Caco-2 (cell line): ENCODE measurements at regions not wholly inside any gene's neighbourhood (a gene's known extent, or its start where the extent isn't known, plus 50 kb on each side); places are given as distances from the start of the nearest gene placed in this dataset.

Source experiments
- BruUV-seq: library from RNA; stranded (reverse); fragments of 400-500 nt; replicated peaks from 2 replicates; lab custom pipeline; 2021; lab: Mats Ljungman, UMichigan
- CTCF ChIA-PET: fragments of 300-600 bp; sonication (Branson Sonifier 250); formaldehyde crosslinking; loops from one replicate; lab custom pipeline; 2022; ENCODE audit warnings: antibody characterized with exemption; lab: Charles Lee
- POLR2A ChIA-PET: fragments of 300-600 bp; sonication (Branson Sonifier 250); formaldehyde crosslinking; loops from one replicate; lab custom pipeline; 2022; ENCODE audit warnings: antibody characterized with exemption; lab: Charles Lee
- DNase-seq, 2 experiments: peaks; one replicate each; pipeline versions ENCODE4 v3.0.0 to v3.0.0-alpha.2; 2020 to 2022
- H3K27me3 ChIP-seq: replicated peaks from 2 replicates; pipeline ENCODE4 v1.6.0; 2011; ENCODE audit warnings: low read length; ENCODE audit not compliant: control insufficient read depth, insufficient read depth
- H3K36me3 ChIP-seq: 2 replicates; pipeline ENCODE4 v1.5.1; 2011; ENCODE audit warnings: low read length; ENCODE audit not compliant: control insufficient read depth, insufficient read depth
- H3K4me1 ChIP-seq: fragments of 250-450 bp; sonication (Bioruptor Pico); 2 replicates; pipeline ENCODE4 v1.5.1; 2020; ENCODE audit warnings: mild to moderate bottlenecking
- H3K4me3 ChIP-seq: 2 replicates; pipeline ENCODE4 v1.5.1; 2011; ENCODE audit warnings: low read depth, mild to moderate bottlenecking, control low read depth, low read length
- H3K9me3 ChIP-seq: fragments of 250-450 bp; sonication (Bioruptor Pico); 2 replicates; pipeline ENCODE4 v1.5.1; 2020; ENCODE audit warnings: mild to moderate bottlenecking, moderate library complexity
- H3K27ac Mint-ChIP-seq: one replicate; pipeline ENCODE4 v1.8.0; 2022; ENCODE audit warnings: mixed read lengths; ENCODE audit not compliant: unreplicated experiment
- H3K27me3 Mint-ChIP-seq: one replicate; pipeline ENCODE4 v1.8.0; 2022; ENCODE audit warnings: mixed read lengths; ENCODE audit not compliant: insufficient read depth, unreplicated experiment
- H3K36me3 Mint-ChIP-seq: one replicate; pipeline ENCODE4 v1.8.0; 2022; ENCODE audit warnings: mild to moderate bottlenecking, mixed read lengths; ENCODE audit not compliant: insufficient read depth, unreplicated experiment
- H3K4me1 Mint-ChIP-seq: one replicate; pipeline ENCODE4 v1.8.0; 2022; ENCODE audit warnings: low read depth, mixed read lengths; ENCODE audit not compliant: unreplicated experiment
- H3K4me3 Mint-ChIP-seq: one replicate; pipeline ENCODE4 v1.8.0; 2022; ENCODE audit warnings: mild to moderate bottlenecking, moderate library complexity, mixed read lengths; ENCODE audit not compliant: unreplicated experiment
- H3K9me3 Mint-ChIP-seq: one replicate; pipeline ENCODE4 v1.8.0; 2022; ENCODE audit warnings: mixed read lengths; ENCODE audit not compliant: unreplicated experiment
- CTCF ChIP-seq, 2 experiments: fragments of 200-600 bp in 1 of 2; IDR thresholded peaks; 1 replicate in 1 of 2; 2 replicates in 1 of 2; pipeline versions ENCODE4 v1.5.1 to v1.8.0; 2011 to 2022; ENCODE audit warnings: antibody characterized with exemption in 1 of 2, control low read depth in 1 of 2, inconsistent platforms in 1 of 2, low read depth in 1 of 2, low read length in 1 of 2, mild to moderate bottlenecking in 1 of 2, moderate library complexity in 1 of 2; ENCODE audit not compliant: insufficient read depth in 1 of 2, severe bottlenecking in 1 of 2, unreplicated experiment in 1 of 2
- intact Hi-C: fragments of 100-400 bp; cut with micrococcal nuclease; formaldehyde crosslinking; loops from one replicate; pipeline ENCODE4 v1.10.0; 2022; ENCODE audit not compliant: unreplicated experiment

GRCh38 chr5:124352312-124352711 is 394.1 kb downstream of the ZNF608 start:
- no peak overlapping the region for H3K4me3 ChIP-seq
- Mint-ChIP-seq H3K27me3 (no peaks in the 10 kb centered on the region), H3K9me3 (peaks cover 32% of the 10 kb centered on the region), H3K27ac (no peak overlapping the region), H3K4me3 (no peak overlapping the region), H3K36me3 (no peaks in the 10 kb centered on the region), H3K4me1 (peaks cover 10% of the 10 kb centered on the region)
- peaks cover 12% of the 10 kb centered on the region for H3K4me1 ChIP-seq
- TF ChIP-seq CTCF (IDR thresholded peaks at IDR 0.05; ENCODE audit: insufficient read depth in 1 of 2, low read depth in 1 of 2, low read length in 1 of 2, severe bottlenecking in 1 of 2, unreplicated experiment in 1 of 2): no peak
- ChIA-PET POLR2A (no interaction called here), CTCF (no interaction called here)
- no TSS peak for BruUV-seq
- no peak for DNase-seq
- no peaks in the 10 kb centered on the region for H3K36me3 ChIP-seq
- H3K27me3 ChIP-seq: no peaks in the 10 kb centered on the region
- intact Hi-C loops: no loop called here
- H3K9me3 ChIP-seq: no peaks in the 10 kb centered on the region

GRCh38 chr5:124349931-124350330 is 396.5 kb downstream of the ZNF608 start:
- Histone ChIP-seq H3K4me3 (no peak overlapping the region), H3K9me3 (no peaks in the 10 kb centered on the region), H3K27me3 (no peaks in the 10 kb centered on the region), H3K36me3 (no peaks in the 10 kb centered on the region), H3K4me1 (no peaks in the 10 kb centered on the region)
- intact Hi-C loops: no loop called here
- Mint-ChIP-seq H3K9me3 (peaks cover 18% of the 10 kb centered on the region), H3K36me3 (no peaks in the 10 kb centered on the region), H3K4me1 (no peaks in the 10 kb centered on the region), H3K4me3 (no peak overlapping the region), H3K27me3 (no peaks in the 10 kb centered on the region), H3K27ac (no peak overlapping the region)
- DNase-seq: no peak
- no TSS peak for BruUV-seq
- CTCF ChIA-PET: no interaction called here
- POLR2A ChIA-PET: no interaction called here
- no peak for TF ChIP-seq CTCF (IDR thresholded peaks at IDR 0.05; ENCODE audit: insufficient read depth in 1 of 2, low read depth in 1 of 2, low read length in 1 of 2, severe bottlenecking in 1 of 2, unreplicated experiment in 1 of 2)

- H3K27ac Mint-ChIP-seq: no peak overlapping the region
- no TSS peak for BruUV-seq
- POLR2A ChIA-PET: interaction anchor here (0.5 kb wide), 1 partner anchor 546 kb away, joined by 3 read pairs; no protein-coding TSS in a partner anchor
- H3K4me1 ChIP-seq: peaks cover 4% of the 10 kb centered on the region; the same call in 1 of the 2 replicates
- no peak for TF ChIP-seq CTCF (IDR thresholded peaks at IDR 0.05; ENCODE audit: insufficient read depth in 1 of 2, low read depth in 1 of 2, low read length in 1 of 2, severe bottlenecking in 1 of 2, unreplicated experiment in 1 of 2)
- H3K4me3 ChIP-seq: no peak overlapping the region
- H3K36me3 Mint-ChIP-seq: no peaks in the 10 kb centered on the region
- no peaks in the 10 kb centered on the region for H3K36me3 ChIP-seq
- no peaks in the 10 kb centered on the region for H3K9me3 Mint-ChIP-seq
- H3K4me3 Mint-ChIP-seq: no peak overlapping the region
- intact Hi-C loops: no loop called here
- H3K9me3 ChIP-seq: peaks cover 3% of the 10 kb centered on the region; the same call in 1 of the 2 replicates
- no peak for DNase-seq
- H3K27me3 ChIP-seq: no peaks in the 10 kb centered on the region
- no peaks in the 10 kb centered on the region for H3K27me3 Mint-ChIP-seq
- CTCF ChIA-PET: no interaction called here
- H3K4me1 Mint-ChIP-seq: no peaks in the 10 kb centered on the region
Observed at GRCh38 chr5:124343451-124343867, 403.0 kb downstream of the ZNF608 start.
